HG03066 (cell line): ENCODE measurements at regions not wholly inside any gene's neighbourhood (a gene's known extent, or its start where the extent isn't known, plus 50 kb on each side); places are given as distances from the start of the nearest gene placed in this dataset.
"Not testable (repeated sequence)": the region's sequence is repeated elsewhere in the genome, so short reads cannot be mapped to it uniquely, and the experiment has no call there.

Source experiments
- ATAC-seq: cut with Tn5 transposase; IDR thresholded peaks from one replicate; pipeline ENCODE4 v1.9.1; 2021; ENCODE audit warnings: low read depth; ENCODE audit not compliant: unreplicated experiment

DNA sequence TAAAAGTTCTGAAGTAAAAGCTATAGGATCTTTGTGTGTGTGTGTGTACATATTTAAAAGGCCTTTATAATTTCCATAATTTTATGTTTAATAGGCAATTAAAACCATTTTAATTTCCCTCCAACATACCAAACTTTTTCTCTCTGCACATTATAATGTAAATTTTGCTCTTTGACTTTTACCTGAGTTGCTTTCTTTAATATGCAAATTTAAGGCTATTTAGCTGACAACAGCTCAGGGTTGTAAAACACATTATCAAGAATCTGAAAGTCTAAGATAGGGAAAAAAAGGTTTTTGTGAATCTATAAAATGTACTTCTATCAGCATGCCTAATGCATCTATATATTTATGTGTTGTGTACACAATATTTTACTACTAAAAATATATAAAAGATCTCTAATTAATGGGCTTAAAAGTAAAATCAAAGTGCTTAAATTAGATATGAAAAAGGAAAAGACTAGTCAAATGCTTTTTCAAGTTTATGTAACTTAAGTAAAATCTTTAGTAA lies 239.6 kb upstream of the RAI14 start:
- ATAC-seq: no peak

DNA sequence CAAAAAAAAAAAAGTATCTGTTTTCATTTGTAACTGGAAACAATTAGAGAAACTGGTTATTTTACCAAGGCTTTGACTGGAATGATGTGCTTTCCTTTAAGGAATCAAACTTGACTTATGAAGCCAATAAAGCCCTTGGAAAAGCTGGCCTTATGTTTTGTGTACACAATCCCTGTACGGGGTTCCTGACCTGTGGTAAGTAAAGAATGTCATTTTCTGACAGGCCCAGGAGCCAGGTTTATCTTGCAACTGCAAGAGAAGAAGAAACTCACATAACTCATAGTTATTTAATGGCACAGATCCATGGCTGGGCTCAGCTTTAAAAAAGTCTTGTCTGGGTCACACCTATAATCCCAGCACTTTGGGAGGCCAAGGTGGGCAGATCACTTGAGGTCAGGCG lies 235.9 kb upstream of the RAI14 start:
- ATAC-seq: not testable (repeated sequence)

- no peak for ATAC-seq
Observed at GRCh38 chr5:34436761-34437501, 219.2 kb upstream of the RAI14 start.

- no peak for ATAC-seq
Observed at GRCh38 chr5:34439601-34440000, 216.5 kb upstream of the RAI14 start.

DNA sequence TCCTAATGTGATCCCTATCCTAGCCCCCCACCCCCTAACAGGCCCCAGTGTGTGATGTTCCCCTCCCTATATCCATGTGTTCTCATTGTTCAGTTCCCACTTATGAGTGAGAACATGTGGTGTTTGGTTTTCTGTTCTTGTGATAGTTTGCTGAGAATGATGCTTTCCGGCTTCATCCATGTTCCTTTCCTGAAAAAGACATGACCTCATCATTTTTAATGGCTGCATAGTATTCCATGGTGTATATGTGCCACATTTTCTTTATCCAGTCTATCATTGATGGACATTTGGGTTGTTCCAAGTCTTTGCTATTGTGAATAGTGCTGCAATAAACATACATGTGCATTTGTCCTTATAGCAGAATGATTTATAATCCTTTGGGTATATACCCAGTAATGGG lies 214.4 kb upstream of the RAI14 start:
- ATAC-seq: not testable (repeated sequence)

GRCh38 chr5:34447424-34447823 lies 208.7 kb upstream of the RAI14 start:
- no peak for ATAC-seq

DNA sequence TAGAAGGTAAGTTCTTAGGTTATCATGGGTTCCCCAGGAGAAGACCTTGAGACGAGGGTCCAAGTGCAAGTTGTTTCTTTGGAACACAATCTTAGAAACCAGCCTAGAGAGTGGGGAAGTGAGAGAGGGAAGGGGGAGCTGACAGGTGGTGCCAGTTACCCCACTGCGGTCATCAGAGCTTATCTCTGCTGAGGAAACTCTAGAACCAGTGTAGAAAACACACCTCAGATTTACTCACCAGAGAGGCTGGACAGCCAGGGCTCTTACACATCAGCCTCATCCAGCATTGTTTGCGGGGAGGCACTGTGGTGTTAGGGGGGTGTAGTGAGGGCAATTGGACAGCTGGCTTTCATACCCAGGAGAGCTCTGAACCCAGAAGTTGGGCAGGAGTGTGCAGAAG lies 206.5 kb upstream of the RAI14 start:
- ATAC-seq: no peak

DNA sequence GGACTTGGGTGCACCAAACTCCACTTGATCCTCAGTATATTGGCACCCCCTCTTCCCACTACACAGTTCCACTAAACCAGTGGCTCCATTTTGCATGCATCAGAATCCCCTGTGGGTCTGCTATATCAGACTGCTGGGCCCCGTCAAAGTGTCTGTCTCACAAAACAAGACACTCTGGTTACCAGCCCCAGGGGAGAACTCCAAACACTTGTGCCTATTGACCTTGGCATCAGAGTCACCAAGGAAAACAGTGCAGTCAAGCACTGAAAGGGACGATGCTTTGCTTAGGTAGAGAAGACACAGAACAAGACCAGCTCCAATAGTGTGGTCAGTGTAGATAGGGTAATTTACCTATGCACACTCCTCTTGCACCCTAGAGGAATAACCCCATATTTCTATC lies 205.8 kb upstream of the RAI14 start:
- no peak for ATAC-seq

DNA sequence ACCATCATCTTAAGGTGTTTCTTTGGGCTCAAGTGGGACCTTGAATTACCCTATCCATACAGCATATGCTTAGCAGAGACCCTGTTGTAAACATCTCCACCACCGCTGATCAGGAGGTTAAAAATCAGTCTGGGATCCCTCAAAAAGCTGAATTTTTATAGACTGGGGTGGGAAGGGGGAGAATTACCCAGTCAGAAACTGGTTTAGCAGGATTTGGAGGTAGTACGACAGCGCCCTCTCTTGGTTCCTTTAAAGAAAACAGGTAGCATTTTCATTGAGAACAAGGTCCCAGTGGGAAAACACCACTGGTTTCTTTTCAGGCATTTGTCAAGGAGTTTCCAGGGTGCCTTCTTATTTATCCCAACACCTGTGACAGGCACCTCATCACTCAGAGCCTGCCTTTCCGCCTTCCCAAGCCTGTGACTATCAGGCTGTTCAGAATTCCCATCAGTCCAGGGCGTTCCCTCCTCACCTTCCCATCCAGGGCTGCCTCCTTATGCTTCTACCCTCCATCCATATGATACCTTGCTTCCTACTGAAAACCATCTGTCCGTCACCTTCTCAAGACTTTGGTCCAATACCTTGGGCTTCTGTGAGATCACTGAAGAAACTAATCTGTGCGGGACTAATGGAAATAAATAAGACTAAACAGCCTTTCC lies 203.8 kb upstream of the RAI14 start:
- no peak for ATAC-seq

- ATAC-seq: no peak
Observed at GRCh38 chr5:34455098-34455497, 201.0 kb upstream of the RAI14 start.

DNA sequence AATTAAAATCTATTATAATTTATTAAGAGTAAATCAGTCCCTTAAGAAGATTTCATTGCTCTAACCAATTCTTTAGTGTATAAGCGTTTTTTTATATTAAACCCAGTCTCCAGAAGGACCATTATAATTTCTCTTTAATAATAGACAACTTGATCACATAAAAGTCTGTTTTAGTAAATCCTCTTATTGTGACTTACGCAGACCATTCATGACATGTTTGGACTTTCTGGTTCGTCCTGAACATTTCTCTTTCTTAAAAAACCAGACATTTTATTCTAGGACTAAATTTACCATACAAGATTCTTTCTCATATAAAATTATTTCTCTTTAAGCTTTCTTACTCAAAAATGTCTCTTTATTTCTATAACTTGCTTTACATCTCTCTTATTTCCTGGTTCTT lies 196.2 kb upstream of the RAI14 start:
- ATAC-seq: no peak

- no peak for ATAC-seq
Observed at GRCh38 chr5:34460496-34460895, 195.6 kb upstream of the RAI14 start.

DNA sequence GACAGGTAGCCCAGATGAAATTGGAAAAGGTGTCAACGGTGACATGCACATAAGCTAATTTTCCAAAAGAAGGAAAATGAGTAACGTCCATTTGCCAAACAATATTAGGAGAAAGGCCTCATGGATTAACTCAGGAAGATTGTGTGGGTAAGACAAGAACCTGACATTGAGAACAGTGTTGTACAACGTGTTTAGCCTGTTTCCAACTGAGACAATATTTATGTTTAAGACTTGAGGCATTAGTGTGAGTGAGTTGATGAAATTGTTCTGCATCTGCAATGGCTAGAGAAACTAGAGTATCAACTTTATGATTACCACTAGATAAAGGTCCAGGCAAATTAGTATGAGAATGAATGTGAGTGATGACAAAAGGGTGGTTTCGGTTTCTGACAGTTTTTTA lies 191.3 kb upstream of the RAI14 start:
- ATAC-seq: no peak

DNA sequence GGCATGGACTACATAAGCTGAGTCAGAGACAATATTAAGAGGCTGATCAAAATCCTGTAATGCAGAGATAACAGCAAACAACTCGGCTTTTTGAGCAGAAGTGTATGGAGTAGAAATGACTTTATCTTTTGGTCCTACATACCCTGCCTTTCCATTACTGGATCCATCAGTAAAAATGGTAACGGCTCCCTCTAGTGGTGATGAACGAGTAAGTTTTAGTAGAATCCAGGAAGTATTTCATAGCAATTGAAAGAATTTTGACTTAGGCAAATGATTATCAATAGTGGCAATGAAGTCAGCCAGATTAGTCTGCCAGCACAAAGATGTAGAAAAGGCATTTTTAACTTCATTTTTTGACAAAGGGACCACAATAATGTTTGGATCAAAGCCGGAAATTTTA lies 190.8 kb upstream of the RAI14 start:
- ATAC-seq: not testable (repeated sequence)

GRCh38 chr5:34466519-34467388 lies 189.4 kb upstream of the RAI14 start:
- not testable (repeated sequence) for ATAC-seq

DNA sequence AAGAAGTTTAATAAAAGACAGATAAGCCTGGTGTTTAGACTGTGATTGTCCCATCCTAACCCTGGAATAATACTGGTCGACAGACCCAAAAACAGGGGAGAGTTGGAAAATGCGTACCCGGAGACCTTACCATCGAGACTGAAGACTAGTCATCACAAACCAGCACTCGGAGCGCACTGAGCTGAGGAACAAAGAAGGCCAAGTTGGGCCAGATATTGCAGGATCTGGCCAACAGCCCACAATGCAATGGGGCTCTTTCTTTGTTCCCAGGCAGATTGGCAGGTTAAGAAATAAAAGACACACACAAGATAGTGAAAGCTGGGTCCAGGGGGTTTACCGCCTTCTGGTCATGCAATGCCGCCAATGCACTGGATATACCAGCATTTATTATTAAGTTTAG lies 188.7 kb upstream of the RAI14 start:
- ATAC-seq: no peak

GRCh38 chr5:34467984-34468383 lies 188.1 kb upstream of the RAI14 start:
- not testable (repeated sequence) for ATAC-seq

GRCh38 chr5:34469971-34470370 lies 186.2 kb upstream of the RAI14 start:
- no peak for ATAC-seq

DNA sequence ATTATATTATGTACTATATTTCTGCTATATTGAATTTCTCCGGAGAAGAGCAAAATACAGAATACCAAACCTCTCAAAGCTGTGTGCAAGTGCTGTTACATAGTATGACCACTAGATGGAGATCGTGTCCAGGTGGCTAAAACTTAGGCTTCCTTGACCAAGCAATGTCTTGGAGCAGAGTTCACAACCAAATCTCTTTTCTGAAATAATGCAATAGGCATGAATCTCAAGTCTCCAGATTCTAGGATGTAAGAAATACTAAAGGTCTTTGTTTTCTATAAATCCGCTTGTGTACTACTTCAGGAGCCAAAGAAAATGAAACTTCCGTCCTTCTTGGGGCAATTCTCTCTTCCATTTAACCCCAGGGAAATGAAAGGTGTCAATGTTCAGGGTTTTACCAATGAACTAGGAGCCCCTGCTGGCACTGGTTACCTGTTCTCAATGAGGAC lies 181.5 kb upstream of the RAI14 start:
- ATAC-seq: peak; percentile 85

GRCh38 chr5:34475249-34475966 lies 180.7 kb upstream of the RAI14 start:
- ATAC-seq: no peak
